A673 (cell line): ENCODE measurements at regions not wholly inside any gene's neighbourhood (a gene's known extent, or its start where the extent isn't known, plus 50 kb on each side); places are given as distances from the start of the nearest gene placed in this dataset.

Experiments used
- BruUV-seq: library from RNA; stranded (reverse); fragments of 400-500 nt; replicated peaks from 2 replicates; lab custom pipeline; 2021; lab: Mats Ljungman, UMichigan
- CTCF ChIA-PET: fragments of 300-600 bp; sonication (Branson Sonifier 250); formaldehyde crosslinking; loops from one replicate; lab custom pipeline; 2022; ENCODE audit warnings: antibody characterized with exemption; lab: Charles Lee
- POLR2A ChIA-PET: fragments of 300-600 bp; sonication (Branson Sonifier 250); formaldehyde crosslinking; loops from one replicate; lab custom pipeline; 2022; ENCODE audit warnings: antibody characterized with exemption; ENCODE audit not compliant: low non-redundant PET; lab: Charles Lee
- DNase-seq: peaks from one replicate; pipeline ENCODE4 v3.0.0-alpha.2; 2015; ENCODE audit warnings: low spot score
- H3K27ac ChIP-seq: fragments of 200-600 bp; sonication (generic); 2 replicates; pipeline ENCODE4 v1.5.1; 2016; ENCODE audit warnings: mixed run types, low read depth, mild to moderate bottlenecking, mixed read lengths, antibody characterized with exemption, low read length; ENCODE audit not compliant: poor library complexity, severe bottlenecking
- H3K27me3 ChIP-seq: fragments of 200-600 bp; sonication (generic); replicated peaks from 2 replicates; pipeline ENCODE4 v1.6.1; 2017; ENCODE audit warnings: mixed run types, low read depth, mild to moderate bottlenecking, mixed read lengths, antibody characterized with exemption, low read length; ENCODE audit not compliant: insufficient read depth, poor library complexity
- H3K36me3 ChIP-seq: fragments of 200-600 bp; sonication (generic); 2 replicates; pipeline ENCODE4 v1.6.1; 2016; ENCODE audit warnings: mixed run types, mild to moderate bottlenecking, mixed read lengths, antibody characterized with exemption, low read length; ENCODE audit not compliant: insufficient read depth, poor library complexity, severe bottlenecking
- H3K4me1 ChIP-seq: fragments of 200-600 bp; sonication (generic); 2 replicates; pipeline ENCODE4 v1.6.1; 2017; ENCODE audit warnings: mixed run types, mild to moderate bottlenecking, mixed read lengths, antibody characterized with exemption, low read length; ENCODE audit not compliant: insufficient read depth, poor library complexity, severe bottlenecking
- H3K4me3 ChIP-seq: fragments of 200-600 bp; sonication (generic); 2 replicates; pipeline ENCODE4 v1.5.1; 2016; ENCODE audit warnings: low read depth, mixed run types, mild to moderate bottlenecking, mixed read lengths, low read length; ENCODE audit not compliant: poor library complexity, severe bottlenecking
- H3K9me3 ChIP-seq: fragments of 200-600 bp; sonication (generic); 2 replicates; pipeline ENCODE4 v1.6.1; 2016; ENCODE audit warnings: mixed run types, low read depth, mild to moderate bottlenecking, mixed read lengths, antibody characterized with exemption, low read length; ENCODE audit not compliant: poor library complexity, severe bottlenecking
- EZH2 ChIP-seq: fragments of 200-600 bp; sonication (generic); IDR thresholded peaks from 2 replicates; pipeline ENCODE4 v1.6.1; 2017; ENCODE audit warnings: borderline replicate concordance, low read depth, mild to moderate bottlenecking, mixed read lengths, antibody characterized with exemption, low read length; ENCODE audit not compliant: poor library complexity, severe bottlenecking
- intact Hi-C: fragments of 100-400 bp; cut with micrococcal nuclease; formaldehyde crosslinking; loops from one replicate; pipeline ENCODE4 v1.10.0; 2022; ENCODE audit not compliant: unreplicated experiment
- TF ChIP-seq, protein P1 (sequence below): fragments of 300-800, 200-600 bp; sonication (generic); conservative IDR thresholded peaks from 2 replicates; pipeline ENCODE4 v1.5.1; 2017; ENCODE audit warnings: low read depth, mild to moderate bottlenecking, antibody characterized with exemption, low read length, moderate library complexity, mixed read lengths

- POLR2A ChIA-PET = no interaction called here
These were observed 233.5 kb upstream of the PGRMC2 start for GRCh38 chr4:128521156-128521555.

DNA sequence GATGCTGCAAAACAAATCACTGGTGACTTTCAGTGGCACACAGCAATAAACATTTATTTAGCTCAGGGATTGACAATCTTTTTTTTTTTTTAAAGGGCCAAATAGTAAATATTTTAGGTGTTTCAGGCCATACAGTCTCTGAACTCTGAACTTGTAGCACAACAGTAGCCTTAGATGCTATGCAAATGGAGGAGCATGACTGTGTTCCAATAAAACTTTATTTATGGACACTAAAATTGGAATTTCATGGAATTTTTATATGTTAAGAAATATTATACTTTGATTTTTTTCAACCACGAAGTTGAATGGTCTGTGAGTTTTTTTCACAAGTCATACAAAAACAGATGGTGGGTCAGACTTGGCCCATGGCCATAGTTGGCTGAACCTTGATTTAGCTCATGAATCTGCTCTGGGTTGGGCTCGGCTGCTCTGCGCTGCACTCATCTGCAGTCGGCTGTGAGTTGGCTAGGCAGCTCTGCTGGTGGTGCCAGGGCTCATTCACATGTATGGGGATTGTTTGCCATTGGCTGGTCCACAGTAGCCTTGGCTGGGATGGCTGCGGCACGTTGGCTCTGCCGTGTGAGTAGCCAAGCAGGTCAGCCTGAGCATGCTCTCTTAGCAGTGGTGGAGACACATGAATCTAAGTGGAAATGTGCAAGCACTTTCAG, 231.7 kb upstream of the PGRMC2 start:
- TF ChIP-seq, protein P1, sequence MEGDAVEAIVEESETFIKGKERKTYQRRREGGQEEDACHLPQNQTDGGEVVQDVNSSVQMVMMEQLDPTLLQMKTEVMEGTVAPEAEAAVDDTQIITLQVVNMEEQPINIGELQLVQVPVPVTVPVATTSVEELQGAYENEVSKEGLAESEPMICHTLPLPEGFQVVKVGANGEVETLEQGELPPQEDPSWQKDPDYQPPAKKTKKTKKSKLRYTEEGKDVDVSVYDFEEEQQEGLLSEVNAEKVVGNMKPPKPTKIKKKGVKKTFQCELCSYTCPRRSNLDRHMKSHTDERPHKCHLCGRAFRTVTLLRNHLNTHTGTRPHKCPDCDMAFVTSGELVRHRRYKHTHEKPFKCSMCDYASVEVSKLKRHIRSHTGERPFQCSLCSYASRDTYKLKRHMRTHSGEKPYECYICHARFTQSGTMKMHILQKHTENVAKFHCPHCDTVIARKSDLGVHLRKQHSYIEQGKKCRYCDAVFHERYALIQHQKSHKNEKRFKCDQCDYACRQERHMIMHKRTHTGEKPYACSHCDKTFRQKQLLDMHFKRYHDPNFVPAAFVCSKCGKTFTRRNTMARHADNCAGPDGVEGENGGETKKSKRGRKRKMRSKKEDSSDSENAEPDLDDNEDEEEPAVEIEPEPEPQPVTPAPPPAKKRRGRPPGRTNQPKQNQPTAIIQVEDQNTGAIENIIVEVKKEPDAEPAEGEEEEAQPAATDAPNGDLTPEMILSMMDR = no peak
- no peak for TF ChIP-seq EZH2
- no peaks in the 10 kb centered on the region for H3K36me3 ChIP-seq
- intact Hi-C loops = no loop called here
- DNase-seq = no peak
- no peaks in the 10 kb centered on the region for H3K9me3 ChIP-seq
- no peak overlapping the region for H3K27ac ChIP-seq
- BruUV-seq = no TSS peak
- ChIA-PET CTCF (no interaction called here), POLR2A (no interaction called here)
- H3K27me3 ChIP-seq = no peaks in the 10 kb centered on the region
- peaks cover 15% of the 10 kb centered on the region for H3K4me1 ChIP-seq
- H3K4me3 ChIP-seq = no peak overlapping the region

More at GRCh38 chr4:128521156-128521555, 233.5 kb upstream of the PGRMC2 start:
- CTCF ChIA-PET = no interaction called here
- TF ChIP-seq EZH2 = no peak
- TF ChIP-seq, protein P1 = no peak
- BruUV-seq = no TSS peak
- Histone ChIP-seq H3K4me3 (no peak overlapping the region), H3K27me3 (no peaks in the 10 kb centered on the region), H3K27ac (no peak overlapping the region), H3K36me3 (no peaks in the 10 kb centered on the region), H3K9me3 (no peaks in the 10 kb centered on the region), H3K4me1 (peaks cover 32% of the 10 kb centered on the region)
- intact Hi-C loops = no loop called here
- DNase-seq = no peak

DNA sequence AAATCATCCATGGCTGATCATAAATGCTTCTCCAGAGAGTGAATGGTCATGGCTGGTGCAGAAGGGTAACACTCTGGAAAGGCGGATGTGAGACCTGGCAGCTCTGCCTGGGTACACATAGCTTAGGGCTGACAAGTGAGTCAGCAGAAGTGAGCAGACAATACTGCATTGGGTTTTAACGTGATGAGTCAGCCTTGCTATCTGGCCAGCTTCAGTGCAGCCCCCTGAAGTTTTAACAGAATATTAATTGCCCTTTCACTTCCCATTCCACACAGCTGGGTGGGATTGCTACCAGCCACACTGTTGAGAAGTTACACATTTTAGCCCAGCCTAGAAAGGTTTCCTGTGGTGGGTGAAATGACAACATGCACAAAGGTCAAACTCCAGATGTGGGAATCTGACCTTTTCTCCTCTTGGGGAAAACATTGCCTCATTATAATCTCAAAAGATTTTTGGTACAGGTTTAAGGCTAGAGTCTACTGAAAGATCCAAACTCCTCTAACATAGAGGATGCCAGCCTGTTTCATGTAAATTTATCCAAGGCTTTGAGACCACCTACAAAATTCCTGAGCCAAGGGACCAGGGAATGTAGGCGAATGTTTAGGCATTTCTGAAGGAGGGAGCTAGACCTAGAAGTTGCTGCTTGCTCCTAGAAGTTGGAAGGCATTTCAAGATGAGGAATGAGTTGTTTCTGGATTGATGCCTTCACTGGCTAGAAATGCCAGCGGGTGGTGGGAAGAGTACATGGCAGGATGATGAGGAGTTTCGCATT, 230.3 kb upstream of the PGRMC2 start:
- TF ChIP-seq, protein P1 = no peak
- TF ChIP-seq EZH2 = no peak
- Histone ChIP-seq H3K27me3 (no peaks in the 10 kb centered on the region), H3K4me3 (no peak overlapping the region), H3K36me3 (no peaks in the 10 kb centered on the region), H3K4me1 (peaks cover 13% of the 10 kb centered on the region), H3K9me3 (no peaks in the 10 kb centered on the region), H3K27ac (peak overlapping the region; percentile 57)
- ChIA-PET CTCF (no interaction called here), POLR2A (interaction anchor here (0.5 kb wide), 1 partner anchor 46 kb away, joined by 4 read pairs; no protein-coding TSS in a partner anchor)
- intact Hi-C loops = no loop called here
- no TSS peak for BruUV-seq
- DNase-seq = peak; percentile 84
